GM23338 (cell line): ENCODE measurements at regions not wholly inside any gene's neighbourhood (a gene's known extent, or its start where the extent isn't known, plus 50 kb on each side); places are given as distances from the start of the nearest gene placed in this dataset.

Experiments used
- ATAC-seq: fragments of 200-7000 bp; cut with Tn5 transposase; 3 replicates; pipeline ENCODE4 v1.9.1; 2020
- DNase-seq: peaks from one replicate; pipeline ENCODE4 v3.0.0-alpha.2; 2015; ENCODE audit warnings: low spot score
- H2AFZ ChIP-seq: fragments of 200-600 bp; sonication (generic); 2 replicates; pipeline ENCODE4 v1.8.0; 2016; ENCODE audit warnings: antibody characterized with exemption, mild to moderate bottlenecking, moderate library complexity
- H3F3A ChIP-seq: fragments of 200-600 bp; sonication (generic); replicated peaks from 2 replicates; pipeline ENCODE4 v1.8.0; 2017; ENCODE audit warnings: antibody characterized with exemption, mixed run types, low read depth
- H3K27ac ChIP-seq: fragments of 200-600 bp; sonication (generic); 2 replicates; pipeline ENCODE4 v1.6.1; 2016; ENCODE audit warnings: low read depth
- H3K27me3 ChIP-seq: fragments of 200-600 bp; sonication (generic); 2 replicates; pipeline ENCODE4 v1.8.0; 2016; ENCODE audit warnings: mild to moderate bottlenecking, mixed run types, moderate library complexity; ENCODE audit not compliant: insufficient read depth
- H3K36me3 ChIP-seq: fragments of 200-600 bp; sonication (generic); 2 replicates; pipeline ENCODE4 v1.8.0; 2016; ENCODE audit warnings: mild to moderate bottlenecking; ENCODE audit not compliant: insufficient read depth
- H3K4me1 ChIP-seq: fragments of 200-600 bp; sonication (generic); 2 replicates; pipeline ENCODE4 v1.8.0; 2016; ENCODE audit warnings: mild to moderate bottlenecking, moderate library complexity; ENCODE audit not compliant: insufficient read depth
- H3K4me2 ChIP-seq: fragments of 200-600 bp; sonication (generic); 2 replicates; pipeline ENCODE4 v1.7.1; 2017; ENCODE audit warnings: mixed run types
- H3K4me3 ChIP-seq: fragments of 200-600 bp; sonication (generic); 2 replicates; pipeline ENCODE4 v1.6.1; 2016; ENCODE audit warnings: mixed run types
- H3K79me2 ChIP-seq: fragments of 200-600 bp; sonication (generic); replicated peaks from 2 replicates; pipeline ENCODE4 v1.8.0; 2017; ENCODE audit warnings: mild to moderate bottlenecking; ENCODE audit not compliant: insufficient read depth
- H3K9me2 ChIP-seq: fragments of 200-600 bp; sonication (generic); 2 replicates; pipeline ENCODE4 v1.8.0; 2017; ENCODE audit not compliant: insufficient read depth
- H4K20me1 ChIP-seq: fragments of 200-600 bp; sonication (generic); replicated peaks from 2 replicates; pipeline ENCODE4 v1.8.0; 2017; ENCODE audit warnings: mild to moderate bottlenecking; ENCODE audit not compliant: insufficient read depth
- H3K27ac Mint-ChIP-seq: 2 replicates; pipeline ENCODE4 v1.8.0; 2020; ENCODE audit warnings: inconsistent platforms, mild to moderate bottlenecking, moderate library complexity, mixed read lengths
- H3K27me3 Mint-ChIP-seq: 3 replicates; pipeline ENCODE4 v1.8.0; 2022; ENCODE audit warnings: low read depth, mild to moderate bottlenecking, moderate library complexity, mixed read lengths, inconsistent platforms; ENCODE audit not compliant: insufficient read depth, poor library complexity
- H3K36me3 Mint-ChIP-seq: 3 replicates; pipeline ENCODE4 v1.8.0; 2021; ENCODE audit warnings: low read depth, mild to moderate bottlenecking, inconsistent platforms, moderate library complexity, mixed read lengths
- H3K4me1 Mint-ChIP-seq: 3 replicates; pipeline ENCODE4 v1.8.0; 2020; ENCODE audit warnings: mild to moderate bottlenecking, inconsistent platforms, mixed read lengths
- H3K4me3 Mint-ChIP-seq: 3 replicates; pipeline ENCODE4 v1.8.0; 2021; ENCODE audit warnings: moderate library complexity, mild to moderate bottlenecking, inconsistent platforms, mixed read lengths
- H3K9me3 Mint-ChIP-seq: 3 replicates; pipeline ENCODE4 v1.8.0; 2020; ENCODE audit warnings: moderate library complexity, mild to moderate bottlenecking, inconsistent platforms, mixed read lengths
- CREB1 ChIP-seq: fragments of 250-450 bp; sonication (Bioruptor Pico); IDR thresholded peaks from 2 replicates; pipeline ENCODE4 v1.5.0; 2020; ENCODE audit warnings: low read depth, mild to moderate bottlenecking, moderate library complexity
- EZH2 ChIP-seq: fragments of 200-600 bp; sonication (generic); IDR thresholded peaks from one replicate; pipeline ENCODE4 v1.8.0; 2017; ENCODE audit warnings: antibody characterized with exemption, mild to moderate bottlenecking, low read depth; ENCODE audit not compliant: unreplicated experiment
- EZH2phosphoT487 ChIP-seq: fragments of 200-600 bp; sonication (generic); IDR thresholded peaks from one replicate; pipeline ENCODE4 v1.8.1; 2018; ENCODE audit warnings: antibody characterized with exemption; ENCODE audit not compliant: unreplicated experiment
- JUNB ChIP-seq: IDR thresholded peaks from one replicate; pipeline ENCODE4 v1.6.1; 2016; ENCODE audit warnings: antibody characterized with exemption; ENCODE audit not compliant: unreplicated experiment
- NANOG ChIP-seq: IDR thresholded peaks from 2 replicates; pipeline ENCODE4 v1.6.1; 2016; ENCODE audit warnings: antibody characterized with exemption, borderline replicate concordance
- POLR2AphosphoS5 ChIP-seq: IDR thresholded peaks from 2 replicates; pipeline ENCODE4 v1.6.1; 2016; ENCODE audit warnings: antibody characterized with exemption, low read depth
- STAT1 ChIP-seq: IDR thresholded peaks from one replicate; pipeline ENCODE4 v1.6.1; 2016; ENCODE audit warnings: antibody characterized with exemption; ENCODE audit not compliant: unreplicated experiment
- ZNF114 ChIP-seq: fragments of 250-450 bp; sonication (Bioruptor Pico); IDR thresholded peaks from 2 replicates; pipeline ENCODE4 v1.5.0; 2020; ENCODE audit warnings: mild to moderate bottlenecking, moderate library complexity
- ZNF331 ChIP-seq: fragments of 250-450 bp; sonication (Bioruptor Pico); IDR thresholded peaks from 2 replicates; pipeline ENCODE4 v1.5.0; 2020; ENCODE audit warnings: low read depth, mild to moderate bottlenecking, moderate library complexity
- TF ChIP-seq, protein P1 (sequence below), 2 experiments: fragments of 200-600 bp in 1 of 2; sonication (generic) in 1 of 2; conservative IDR thresholded peaks; 2 replicates each; pipeline versions ENCODE4 v1.5.1 to v1.6.1; 2016 to 2017; ENCODE audit warnings: antibody characterized with exemption in 2 of 2, low read depth in 2 of 2, mild to moderate bottlenecking in 2 of 2, moderate library complexity in 1 of 2
- TF ChIP-seq, protein P2 (sequence below): IDR thresholded peaks from 2 replicates; pipeline ENCODE4 v1.6.1; 2016; ENCODE audit warnings: antibody characterized with exemption
- TF ChIP-seq, protein P3 (sequence below): IDR thresholded peaks from one replicate; pipeline ENCODE4 v1.6.1; 2018; ENCODE audit warnings: antibody characterized with exemption; ENCODE audit not compliant: unreplicated experiment
- TF ChIP-seq, protein P4 (sequence below): fragments of 250-450 bp; sonication (Bioruptor Pico); IDR thresholded peaks from 2 replicates; pipeline ENCODE4 v1.5.0; 2020; ENCODE audit warnings: mild to moderate bottlenecking, moderate library complexity

DNA sequence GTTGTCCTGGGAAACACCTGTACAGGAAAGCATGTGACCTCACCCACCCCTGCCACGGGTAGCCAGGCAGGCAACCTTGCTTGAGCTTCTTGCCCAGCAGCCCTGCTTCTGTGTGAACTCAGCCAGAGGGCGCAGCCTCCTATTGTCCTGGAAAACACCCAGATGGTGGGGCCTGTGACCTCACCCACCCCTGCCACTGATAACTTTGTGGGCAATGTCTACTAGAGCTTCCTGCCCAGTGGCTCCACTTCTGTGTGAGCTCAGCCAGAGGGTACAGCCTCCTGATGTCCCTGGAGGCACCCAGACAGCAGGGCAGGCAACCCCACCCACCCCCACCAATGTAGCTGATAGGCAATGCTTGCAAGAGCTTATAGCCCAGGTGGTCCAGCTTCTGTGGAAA is 146.3 kb downstream of the DTHD1 start:
- Histone ChIP-seq H3F3A (no peaks in the 10 kb centered on the region), H3K4me2 (no peak overlapping the region), H3K4me1 (no peaks in the 10 kb centered on the region), H4K20me1 (no peaks in the 10 kb centered on the region), H3K4me3 (no peak overlapping the region), H3K27me3 (no peaks in the 10 kb centered on the region), H3K79me2 (no peaks in the 10 kb centered on the region), H2AFZ (no peak overlapping the region), H3K27ac (no peak overlapping the region), H3K36me3 (no peaks in the 10 kb centered on the region), H3K9me2 (peaks cover 10% of the 10 kb centered on the region; the same call in 1 of the 2 replicates)
- Mint-ChIP-seq H3K4me1 (no peaks in the 10 kb centered on the region), H3K4me3 (no peak overlapping the region), H3K36me3 (no peaks in the 10 kb centered on the region), H3K9me3 (no peaks in the 10 kb centered on the region), H3K27me3 (peaks cover 2% of the 10 kb centered on the region), H3K27ac (no peak overlapping the region)
- DNase-seq (no peak), ATAC-seq (no peak)
- no peak for TF ChIP-seq STAT1
- TF ChIP-seq NANOG: no peak
- TF ChIP-seq, protein P1, sequence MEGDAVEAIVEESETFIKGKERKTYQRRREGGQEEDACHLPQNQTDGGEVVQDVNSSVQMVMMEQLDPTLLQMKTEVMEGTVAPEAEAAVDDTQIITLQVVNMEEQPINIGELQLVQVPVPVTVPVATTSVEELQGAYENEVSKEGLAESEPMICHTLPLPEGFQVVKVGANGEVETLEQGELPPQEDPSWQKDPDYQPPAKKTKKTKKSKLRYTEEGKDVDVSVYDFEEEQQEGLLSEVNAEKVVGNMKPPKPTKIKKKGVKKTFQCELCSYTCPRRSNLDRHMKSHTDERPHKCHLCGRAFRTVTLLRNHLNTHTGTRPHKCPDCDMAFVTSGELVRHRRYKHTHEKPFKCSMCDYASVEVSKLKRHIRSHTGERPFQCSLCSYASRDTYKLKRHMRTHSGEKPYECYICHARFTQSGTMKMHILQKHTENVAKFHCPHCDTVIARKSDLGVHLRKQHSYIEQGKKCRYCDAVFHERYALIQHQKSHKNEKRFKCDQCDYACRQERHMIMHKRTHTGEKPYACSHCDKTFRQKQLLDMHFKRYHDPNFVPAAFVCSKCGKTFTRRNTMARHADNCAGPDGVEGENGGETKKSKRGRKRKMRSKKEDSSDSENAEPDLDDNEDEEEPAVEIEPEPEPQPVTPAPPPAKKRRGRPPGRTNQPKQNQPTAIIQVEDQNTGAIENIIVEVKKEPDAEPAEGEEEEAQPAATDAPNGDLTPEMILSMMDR (conservative IDR thresholded peaks at IDR 0.05; ENCODE audit: low read depth in 2 of 2): no peak
- no peak for TF ChIP-seq EZH2phosphoT487
- TF ChIP-seq, protein P2, sequence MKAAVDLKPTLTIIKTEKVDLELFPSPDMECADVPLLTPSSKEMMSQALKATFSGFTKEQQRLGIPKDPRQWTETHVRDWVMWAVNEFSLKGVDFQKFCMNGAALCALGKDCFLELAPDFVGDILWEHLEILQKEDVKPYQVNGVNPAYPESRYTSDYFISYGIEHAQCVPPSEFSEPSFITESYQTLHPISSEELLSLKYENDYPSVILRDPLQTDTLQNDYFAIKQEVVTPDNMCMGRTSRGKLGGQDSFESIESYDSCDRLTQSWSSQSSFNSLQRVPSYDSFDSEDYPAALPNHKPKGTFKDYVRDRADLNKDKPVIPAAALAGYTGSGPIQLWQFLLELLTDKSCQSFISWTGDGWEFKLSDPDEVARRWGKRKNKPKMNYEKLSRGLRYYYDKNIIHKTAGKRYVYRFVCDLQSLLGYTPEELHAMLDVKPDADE: no peak
- TF ChIP-seq, protein P3, sequence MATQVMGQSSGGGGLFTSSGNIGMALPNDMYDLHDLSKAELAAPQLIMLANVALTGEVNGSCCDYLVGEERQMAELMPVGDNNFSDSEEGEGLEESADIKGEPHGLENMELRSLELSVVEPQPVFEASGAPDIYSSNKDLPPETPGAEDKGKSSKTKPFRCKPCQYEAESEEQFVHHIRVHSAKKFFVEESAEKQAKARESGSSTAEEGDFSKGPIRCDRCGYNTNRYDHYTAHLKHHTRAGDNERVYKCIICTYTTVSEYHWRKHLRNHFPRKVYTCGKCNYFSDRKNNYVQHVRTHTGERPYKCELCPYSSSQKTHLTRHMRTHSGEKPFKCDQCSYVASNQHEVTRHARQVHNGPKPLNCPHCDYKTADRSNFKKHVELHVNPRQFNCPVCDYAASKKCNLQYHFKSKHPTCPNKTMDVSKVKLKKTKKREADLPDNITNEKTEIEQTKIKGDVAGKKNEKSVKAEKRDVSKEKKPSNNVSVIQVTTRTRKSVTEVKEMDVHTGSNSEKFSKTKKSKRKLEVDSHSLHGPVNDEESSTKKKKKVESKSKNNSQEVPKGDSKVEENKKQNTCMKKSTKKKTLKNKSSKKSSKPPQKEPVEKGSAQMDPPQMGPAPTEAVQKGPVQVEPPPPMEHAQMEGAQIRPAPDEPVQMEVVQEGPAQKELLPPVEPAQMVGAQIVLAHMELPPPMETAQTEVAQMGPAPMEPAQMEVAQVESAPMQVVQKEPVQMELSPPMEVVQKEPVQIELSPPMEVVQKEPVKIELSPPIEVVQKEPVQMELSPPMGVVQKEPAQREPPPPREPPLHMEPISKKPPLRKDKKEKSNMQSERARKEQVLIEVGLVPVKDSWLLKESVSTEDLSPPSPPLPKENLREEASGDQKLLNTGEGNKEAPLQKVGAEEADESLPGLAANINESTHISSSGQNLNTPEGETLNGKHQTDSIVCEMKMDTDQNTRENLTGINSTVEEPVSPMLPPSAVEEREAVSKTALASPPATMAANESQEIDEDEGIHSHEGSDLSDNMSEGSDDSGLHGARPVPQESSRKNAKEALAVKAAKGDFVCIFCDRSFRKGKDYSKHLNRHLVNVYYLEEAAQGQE: no peak
- TF ChIP-seq CREB1 (CRISPR knock-in tag): no peak
- no peak for TF ChIP-seq ZNF331
- no peak for TF ChIP-seq JUNB
- TF ChIP-seq, protein P4, sequence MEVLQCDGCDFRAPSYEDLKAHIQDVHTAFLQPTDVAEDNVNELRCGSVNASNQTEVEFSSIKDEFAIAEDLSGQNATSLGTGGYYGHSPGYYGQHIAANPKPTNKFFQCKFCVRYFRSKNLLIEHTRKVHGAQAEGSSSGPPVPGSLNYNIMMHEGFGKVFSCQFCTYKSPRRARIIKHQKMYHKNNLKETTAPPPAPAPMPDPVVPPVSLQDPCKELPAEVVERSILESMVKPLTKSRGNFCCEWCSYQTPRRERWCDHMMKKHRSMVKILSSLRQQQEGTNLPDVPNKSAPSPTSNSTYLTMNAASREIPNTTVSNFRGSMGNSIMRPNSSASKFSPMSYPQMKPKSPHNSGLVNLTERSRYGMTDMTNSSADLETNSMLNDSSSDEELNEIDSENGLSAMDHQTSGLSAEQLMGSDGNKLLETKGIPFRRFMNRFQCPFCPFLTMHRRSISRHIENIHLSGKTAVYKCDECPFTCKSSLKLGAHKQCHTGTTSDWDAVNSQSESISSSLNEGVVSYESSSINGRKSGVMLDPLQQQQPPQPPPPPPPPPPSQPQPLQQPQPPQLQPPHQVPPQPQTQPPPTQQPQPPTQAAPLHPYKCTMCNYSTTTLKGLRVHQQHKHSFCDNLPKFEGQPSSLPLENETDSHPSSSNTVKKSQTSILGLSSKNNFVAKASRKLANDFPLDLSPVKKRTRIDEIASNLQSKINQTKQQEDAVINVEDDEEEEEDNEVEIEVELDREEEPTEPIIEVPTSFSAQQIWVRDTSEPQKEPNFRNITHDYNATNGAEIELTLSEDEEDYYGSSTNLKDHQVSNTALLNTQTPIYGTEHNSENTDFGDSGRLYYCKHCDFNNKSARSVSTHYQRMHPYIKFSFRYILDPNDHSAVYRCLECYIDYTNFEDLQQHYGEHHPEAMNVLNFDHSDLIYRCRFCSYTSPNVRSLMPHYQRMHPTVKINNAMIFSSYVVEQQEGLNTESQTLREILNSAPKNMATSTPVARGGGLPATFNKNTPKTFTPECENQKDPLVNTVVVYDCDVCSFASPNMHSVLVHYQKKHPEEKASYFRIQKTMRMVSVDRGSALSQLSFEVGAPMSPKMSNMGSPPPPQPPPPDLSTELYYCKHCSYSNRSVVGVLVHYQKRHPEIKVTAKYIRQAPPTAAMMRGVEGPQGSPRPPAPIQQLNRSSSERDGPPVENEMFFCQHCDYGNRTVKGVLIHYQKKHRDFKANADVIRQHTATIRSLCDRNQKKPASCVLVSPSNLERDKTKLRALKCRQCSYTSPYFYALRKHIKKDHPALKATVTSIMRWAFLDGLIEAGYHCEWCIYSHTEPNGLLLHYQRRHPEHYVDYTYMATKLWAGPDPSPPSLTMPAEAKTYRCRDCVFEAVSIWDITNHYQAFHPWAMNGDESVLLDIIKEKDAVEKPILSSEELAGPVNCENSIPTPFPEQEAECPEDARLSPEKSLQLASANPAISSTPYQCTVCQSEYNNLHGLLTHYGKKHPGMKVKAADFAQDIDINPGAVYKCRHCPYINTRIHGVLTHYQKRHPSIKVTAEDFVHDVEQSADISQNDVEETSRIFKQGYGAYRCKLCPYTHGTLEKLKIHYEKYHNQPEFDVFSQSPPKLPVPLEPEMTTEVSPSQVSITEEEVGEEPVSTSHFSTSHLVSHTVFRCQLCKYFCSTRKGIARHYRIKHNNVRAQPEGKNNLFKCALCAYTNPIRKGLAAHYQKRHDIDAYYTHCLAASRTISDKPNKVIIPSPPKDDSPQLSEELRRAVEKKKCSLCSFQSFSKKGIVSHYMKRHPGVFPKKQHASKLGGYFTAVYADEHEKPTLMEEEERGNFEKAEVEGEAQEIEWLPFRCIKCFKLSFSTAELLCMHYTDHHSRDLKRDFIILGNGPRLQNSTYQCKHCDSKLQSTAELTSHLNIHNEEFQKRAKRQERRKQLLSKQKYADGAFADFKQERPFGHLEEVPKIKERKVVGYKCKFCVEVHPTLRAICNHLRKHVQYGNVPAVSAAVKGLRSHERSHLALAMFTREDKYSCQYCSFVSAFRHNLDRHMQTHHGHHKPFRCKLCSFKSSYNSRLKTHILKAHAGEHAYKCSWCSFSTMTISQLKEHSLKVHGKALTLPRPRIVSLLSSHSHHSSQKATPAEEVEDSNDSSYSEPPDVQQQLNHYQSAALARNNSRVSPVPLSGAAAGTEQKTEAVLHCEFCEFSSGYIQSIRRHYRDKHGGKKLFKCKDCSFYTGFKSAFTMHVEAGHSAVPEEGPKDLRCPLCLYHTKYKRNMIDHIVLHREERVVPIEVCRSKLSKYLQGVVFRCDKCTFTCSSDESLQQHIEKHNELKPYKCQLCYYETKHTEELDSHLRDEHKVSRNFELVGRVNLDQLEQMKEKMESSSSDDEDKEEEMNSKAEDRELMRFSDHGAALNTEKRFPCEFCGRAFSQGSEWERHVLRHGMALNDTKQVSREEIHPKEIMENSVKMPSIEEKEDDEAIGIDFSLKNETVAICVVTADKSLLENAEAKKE: no peak
- TF ChIP-seq ZNF114 (CRISPR knock-in tag): no peak
- no peak for TF ChIP-seq POLR2AphosphoS5
- no peak for TF ChIP-seq EZH2
